Loucy (cell line): ENCODE measurements at regions not wholly inside any gene's neighbourhood (a gene's known extent, or its start where the extent isn't known, plus 50 kb on each side); places are given as distances from the start of the nearest gene placed in this dataset.
A peak's percentile ranks its signal among the peaks of the same experiment; 100 is the strongest.

Experiments
- H2AFZ ChIP-seq: fragments of 200-600 bp; sonication (generic); 2 replicates; pipeline ENCODE4 v1.6.0; 2016; ENCODE audit warnings: antibody characterized with exemption, mild to moderate bottlenecking, low read length, moderate library complexity
- H3F3A ChIP-seq: fragments of 200-600 bp; 2 replicates; pipeline ENCODE4 v1.6.0; 2016; ENCODE audit warnings: antibody characterized with exemption, low read depth, mild to moderate bottlenecking
- H3K27me3 ChIP-seq: fragments of 200-600 bp; sonication (generic); 2 replicates; pipeline ENCODE4 v1.6.1; 2014; ENCODE audit warnings: low read length, mild to moderate bottlenecking; ENCODE audit not compliant: insufficient read depth, poor library complexity, severe bottlenecking
- H3K36me3 ChIP-seq: fragments of 200-600 bp; sonication (generic); 2 replicates; pipeline ENCODE4 v1.6.1; 2016; ENCODE audit warnings: low read length; ENCODE audit not compliant: insufficient read depth
- H3K4me1 ChIP-seq: fragments of 200-600 bp; sonication (generic); 2 replicates; pipeline ENCODE4 v1.5.1; 2014; ENCODE audit warnings: low read length, mild to moderate bottlenecking; ENCODE audit not compliant: insufficient read depth, poor library complexity, severe bottlenecking
- H3K4me2 ChIP-seq: fragments of 200-600 bp; sonication (generic); 2 replicates; pipeline ENCODE4 v1.6.0; 2014; ENCODE audit warnings: antibody characterized with exemption, low read length, low read depth, mild to moderate bottlenecking; ENCODE audit not compliant: poor library complexity, severe bottlenecking
- H3K4me3 ChIP-seq: fragments of 200-600 bp; sonication (generic); 2 replicates; pipeline ENCODE4 v1.5.1; 2014; ENCODE audit warnings: low read length, mild to moderate bottlenecking, mixed read lengths; ENCODE audit not compliant: poor library complexity, severe bottlenecking
- H3K79me2 ChIP-seq: fragments of 200-600 bp; sonication (generic); 2 replicates; pipeline ENCODE4 v1.6.1; 2014; ENCODE audit warnings: low read length; ENCODE audit not compliant: insufficient read depth
- H3K9ac ChIP-seq: fragments of 200-600 bp; sonication (generic); 2 replicates; pipeline ENCODE4 v1.6.0; 2014; ENCODE audit warnings: mild to moderate bottlenecking, low read depth, low read length, moderate library complexity; ENCODE audit not compliant: poor library complexity, severe bottlenecking
- H3K9me2 ChIP-seq: fragments of 200-600 bp; sonication (generic); replicated peaks from 2 replicates; pipeline ENCODE4 v1.6.1; 2016; ENCODE audit warnings: low read depth, low read length, mixed read lengths
- H3K9me3 ChIP-seq: fragments of 200-600 bp; sonication (generic); 2 replicates; pipeline ENCODE4 v1.6.1; 2014; ENCODE audit warnings: mild to moderate bottlenecking, antibody characterized with exemption, low read length, low read depth; ENCODE audit not compliant: insufficient read depth
- H4K20me1 ChIP-seq: fragments of 200-600 bp; sonication (generic); 2 replicates; pipeline ENCODE4 v1.6.0; 2014; ENCODE audit warnings: antibody characterized with exemption, low read length, mild to moderate bottlenecking; ENCODE audit not compliant: insufficient read depth, poor library complexity, severe bottlenecking
- CTCF ChIP-seq: fragments of 200-600 bp; sonication (generic); conservative IDR thresholded peaks from 2 replicates; pipeline ENCODE4 v1.5.1; 2014; ENCODE audit warnings: mild to moderate bottlenecking, antibody characterized with exemption, low read length
- EZH2phosphoT487 ChIP-seq: fragments of 200-600 bp; IDR thresholded peaks from 2 replicates; pipeline ENCODE4 v1.6.1; 2018; ENCODE audit warnings: antibody characterized with exemption, mild to moderate bottlenecking, moderate library complexity, borderline replicate concordance

- H3K9me2 ChIP-seq = no peaks in the 10 kb centered on the region
- no peaks in the 10 kb centered on the region for H3K9me3 ChIP-seq
- no peaks in the 10 kb centered on the region for H3K27me3 ChIP-seq
- H3K4me2 ChIP-seq = no peak overlapping the region
- no peak overlapping the region for H3K9ac ChIP-seq
- no peaks in the 10 kb centered on the region for H3K79me2 ChIP-seq
- peaks cover 9% of the 10 kb centered on the region for H3K4me1 ChIP-seq
- no peaks in the 10 kb centered on the region for H4K20me1 ChIP-seq
- no peaks in the 10 kb centered on the region for H3K36me3 ChIP-seq
- TF ChIP-seq EZH2phosphoT487 = no peak
- no peak for TF ChIP-seq CTCF
- no peak overlapping the region for H3K4me3 ChIP-seq
- H2AFZ ChIP-seq = no peak overlapping the region
- no peaks in the 10 kb centered on the region for H3F3A ChIP-seq
Measured at GRCh38 chr18:76715012-76715610, 107.2 kb upstream of the ZNF236 start.

- Histone ChIP-seq H3K4me3 (no peak overlapping the region), H3K9ac (no peak overlapping the region), H2AFZ (no peak overlapping the region), H4K20me1 (no peaks in the 10 kb centered on the region), H3K27me3 (no peaks in the 10 kb centered on the region), H3K79me2 (no peaks in the 10 kb centered on the region), H3K9me2 (no peaks in the 10 kb centered on the region), H3F3A (no peaks in the 10 kb centered on the region), H3K4me2 (no peak overlapping the region), H3K9me3 (no peaks in the 10 kb centered on the region), H3K36me3 (no peaks in the 10 kb centered on the region), H3K4me1 (peaks cover 9% of the 10 kb centered on the region)
- no peak for TF ChIP-seq CTCF
- no peak for TF ChIP-seq EZH2phosphoT487
Measured at GRCh38 chr18:76713432-76713831, 108.9 kb upstream of the ZNF236 start.

GRCh38 chr18:76712511-76713140 is 109.7 kb upstream of the ZNF236 start:
- no peak overlapping the region for H3K4me2 ChIP-seq
- no peaks in the 10 kb centered on the region for H3K9me2 ChIP-seq
- no peaks in the 10 kb centered on the region for H3F3A ChIP-seq
- H3K36me3 ChIP-seq = no peaks in the 10 kb centered on the region
- no peaks in the 10 kb centered on the region for H3K79me2 ChIP-seq
- H3K4me1 ChIP-seq = peaks cover 9% of the 10 kb centered on the region
- no peaks in the 10 kb centered on the region for H4K20me1 ChIP-seq
- H3K9me3 ChIP-seq = no peaks in the 10 kb centered on the region
- H3K4me3 ChIP-seq = no peak overlapping the region
- TF ChIP-seq EZH2phosphoT487 = no peak
- TF ChIP-seq CTCF = no peak
- H3K27me3 ChIP-seq = no peaks in the 10 kb centered on the region
- peak overlapping the region; percentile 40 for H2AFZ ChIP-seq
- no peak overlapping the region for H3K9ac ChIP-seq
